Right lobe of liver (tissue), 4 donors: ENCODE measurements at regions not wholly inside any gene's neighbourhood (a gene's known extent, or its start where the extent isn't known, plus 50 kb on each side); places are given as distances from the start of the nearest gene placed in this dataset.

Experiments used
- CTCF ChIP-seq, 4 donors: fragments of 200-600 bp in 3 of 4; fragments of 450-650 bp in 1 of 4; IDR thresholded peaks; one replicate each; pipeline versions ENCODE4 v1.5.1 to v1.8.0; 2016 to 2022; ENCODE audit warnings: antibody characterized with exemption in 4 of 4, mild to moderate bottlenecking in 2 of 4
- POLR2A ChIP-seq: fragments of 450-650 bp; IDR thresholded peaks from one replicate; pipeline ENCODE4 v1.6.1; 2017; ENCODE audit warnings: antibody characterized with exemption, mild to moderate bottlenecking
- donor health status: DM: no; HTN: no; CAD: no.
- donor health status: DM: no; HTN: no; CAD: no.
- donor health status: DM: no; HTN: yes; CAD: no.

DNA sequence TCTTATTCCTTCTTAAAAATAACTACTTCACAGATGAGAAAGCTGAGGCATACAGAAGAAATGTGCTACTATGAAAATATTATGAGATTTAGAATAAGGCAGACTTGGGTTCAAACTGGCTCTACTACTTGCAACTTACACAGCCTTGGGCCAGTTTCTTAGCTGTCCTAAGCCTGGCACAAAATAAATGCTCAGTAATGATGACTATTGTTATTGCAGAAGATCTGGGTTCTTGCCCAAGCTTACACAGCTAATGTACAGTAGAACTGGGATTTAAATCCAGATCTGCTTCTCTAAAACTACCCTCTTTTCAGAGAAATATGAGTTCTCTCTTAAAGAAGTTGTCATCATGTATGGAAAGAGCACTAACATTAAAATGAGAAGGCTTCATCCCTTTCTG lies 228.2 kb upstream of the TPRG1 start:
- TF ChIP-seq CTCF (IDR thresholded peaks at IDR 0.05) (no peak), POLR2A (no peak)
